Glutamatergic neuron (in vitro differentiated cells): ENCODE measurements at regions not wholly inside any gene's neighbourhood (a gene's known extent, or its start where the extent isn't known, plus 50 kb on each side); places are given as distances from the start of the nearest gene placed in this dataset.

Experiments
- DNase-seq: peaks from one replicate; pipeline ENCODE4 v3.0.0; 2022
- H3K27ac Mint-ChIP-seq: one replicate; pipeline ENCODE4 v1.8.0; 2020; ENCODE audit warnings: mild to moderate bottlenecking, mixed read lengths, inconsistent platforms; ENCODE audit not compliant: unreplicated experiment
- H3K27me3 Mint-ChIP-seq: one replicate; pipeline ENCODE4 v1.8.0; 2020; ENCODE audit warnings: mild to moderate bottlenecking, moderate library complexity, mixed read lengths, inconsistent platforms; ENCODE audit not compliant: unreplicated experiment
- H3K36me3 Mint-ChIP-seq: one replicate; pipeline ENCODE4 v1.8.0; 2020; ENCODE audit warnings: mild to moderate bottlenecking, mixed read lengths, inconsistent platforms; ENCODE audit not compliant: unreplicated experiment
- H3K4me1 Mint-ChIP-seq: one replicate; pipeline ENCODE4 v1.8.0; 2020; ENCODE audit warnings: mild to moderate bottlenecking, low read depth, mixed read lengths, inconsistent platforms; ENCODE audit not compliant: unreplicated experiment
- H3K4me3 Mint-ChIP-seq: one replicate; pipeline ENCODE4 v1.8.0; 2020; ENCODE audit warnings: mild to moderate bottlenecking, mixed read lengths, inconsistent platforms; ENCODE audit not compliant: unreplicated experiment
- H3K9me3 Mint-ChIP-seq: one replicate; pipeline ENCODE4 v1.8.0; 2020; ENCODE audit warnings: mild to moderate bottlenecking, moderate library complexity, mixed read lengths, inconsistent platforms; ENCODE audit not compliant: unreplicated experiment
- CTCF ChIP-seq: fragments of 200-600 bp; sonication (generic); IDR thresholded peaks from one replicate; pipeline ENCODE4 v1.5.0; 2021; ENCODE audit not compliant: partially characterized antibody, unreplicated experiment

GRCh38 chr7:91344911-91345310, 80.7 kb downstream of the FZD1 start:
- no peaks in the 10 kb centered on the region for H3K36me3 Mint-ChIP-seq
- H3K4me3 Mint-ChIP-seq: no peak overlapping the region
- no peak for DNase-seq
- H3K27ac Mint-ChIP-seq: no peak overlapping the region
- no peak for TF ChIP-seq CTCF
- H3K4me1 Mint-ChIP-seq: peaks cover 15% of the 10 kb centered on the region
- H3K27me3 Mint-ChIP-seq: peaks cover 6% of the 10 kb centered on the region
- peaks cover 6% of the 10 kb centered on the region for H3K9me3 Mint-ChIP-seq

- no peak overlapping the region for H3K4me3 Mint-ChIP-seq
- no peak for DNase-seq
Observed at GRCh38 chr7:91345449-91345848, 81.2 kb downstream of the FZD1 start.

GRCh38 chr7:91346426-91346825, 82.2 kb downstream of the FZD1 start:
- H3K4me1 Mint-ChIP-seq: peaks cover 15% of the 10 kb centered on the region
- H3K36me3 Mint-ChIP-seq: no peaks in the 10 kb centered on the region
- peaks cover 5% of the 10 kb centered on the region for H3K9me3 Mint-ChIP-seq
- peaks cover 3% of the 10 kb centered on the region for H3K27me3 Mint-ChIP-seq
- no peak overlapping the region for H3K4me3 Mint-ChIP-seq
- DNase-seq: no peak
- H3K27ac Mint-ChIP-seq: no peak overlapping the region
- TF ChIP-seq CTCF: no peak

More at GRCh38 chr7:91345449-91345848, 81.2 kb downstream of the FZD1 start:
- no peaks in the 10 kb centered on the region for H3K36me3 Mint-ChIP-seq
- peaks cover 6% of the 10 kb centered on the region for H3K9me3 Mint-ChIP-seq
- H3K27me3 Mint-ChIP-seq: peaks cover 6% of the 10 kb centered on the region
- H3K4me1 Mint-ChIP-seq: peaks cover 15% of the 10 kb centered on the region
- no peak overlapping the region for H3K27ac Mint-ChIP-seq
- no peak for TF ChIP-seq CTCF

GRCh38 chr7:91347290-91347689, 83.1 kb downstream of the FZD1 start:
- H3K4me1 Mint-ChIP-seq: peaks cover 12% of the 10 kb centered on the region
- no peak overlapping the region for H3K27ac Mint-ChIP-seq
- peaks cover under 1% of the 10 kb centered on the region for H3K27me3 Mint-ChIP-seq
- H3K9me3 Mint-ChIP-seq: peaks cover 2% of the 10 kb centered on the region
- no peak overlapping the region for H3K4me3 Mint-ChIP-seq
- no peak for DNase-seq
- TF ChIP-seq CTCF: no peak
- H3K36me3 Mint-ChIP-seq: no peaks in the 10 kb centered on the region

GRCh38 chr7:91348711-91349110, 84.5 kb downstream of the FZD1 start:
- no peak for DNase-seq
- Mint-ChIP-seq H3K4me3 (no peak overlapping the region), H3K27ac (no peak overlapping the region), H3K4me1 (peaks cover 4% of the 10 kb centered on the region), H3K36me3 (no peaks in the 10 kb centered on the region), H3K27me3 (peaks cover 2% of the 10 kb centered on the region), H3K9me3 (no peaks in the 10 kb centered on the region)
- TF ChIP-seq CTCF: no peak
